ENCODE measurements at regions not wholly inside any gene's neighbourhood (a gene's known extent, or its start where the extent isn't known, plus 50 kb on each side); places are given as distances from the start of the nearest gene placed in this dataset.

DNA sequence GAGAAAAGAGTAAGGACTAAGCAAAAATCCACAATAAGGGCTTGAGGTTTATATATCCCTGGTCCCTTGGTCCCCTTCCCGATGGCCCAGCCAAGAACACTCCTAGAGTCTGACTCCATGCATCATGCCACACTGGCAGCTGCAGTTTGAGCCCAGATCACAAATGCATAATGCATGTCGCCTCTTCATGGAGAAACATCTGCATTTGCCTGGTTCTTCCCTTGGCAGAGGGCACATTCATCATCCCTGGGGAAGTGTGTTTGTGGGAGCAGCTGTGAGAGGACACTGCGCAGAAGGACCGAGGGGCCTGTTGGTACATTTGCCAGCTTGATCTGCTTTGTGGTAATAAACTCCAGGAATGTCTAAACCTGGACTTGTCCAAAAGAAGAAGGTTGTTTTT, 731.8 kb downstream of the FGF9 start:
- H3K9me2 ChIP-seq (ENCODE audit: insufficient read depth) = no peaks in the 10 kb centered on the region
- Mint-ChIP-seq H3K27ac (no peak overlapping the region), H3K27me3 (ENCODE audit: insufficient read depth, low read depth, poor library complexity) (no peaks in the 10 kb centered on the region), H3K36me3 (ENCODE audit: low read depth) (no peaks in the 10 kb centered on the region), H3K4me3 (no peak overlapping the region), H3K4me1 (peaks cover 16% of the 10 kb centered on the region), H3K9me3 (no peaks in the 10 kb centered on the region)
- H3K27me3 ChIP-seq (ENCODE audit: insufficient read depth) = no peaks in the 10 kb centered on the region
- peaks cover 13% of the 10 kb centered on the region; the same call in 1 of the 2 replicates for H3K4me1 ChIP-seq (ENCODE audit: insufficient read depth)
- H3K27ac ChIP-seq (ENCODE audit: low read depth) = no peak overlapping the region
- no peaks in the 10 kb centered on the region for H4K20me1 ChIP-seq (replicated peaks; ENCODE audit: insufficient read depth)
- no peak overlapping the region for H2AFZ ChIP-seq
- no peaks in the 10 kb centered on the region for H3K79me2 ChIP-seq (replicated peaks; ENCODE audit: insufficient read depth)
- H3K4me3 ChIP-seq = no peak overlapping the region
- H3K4me2 ChIP-seq = no peak overlapping the region
- DNase-seq (ENCODE audit: low spot score) = no peak
- no peaks in the 10 kb centered on the region for H3F3A ChIP-seq (replicated peaks; ENCODE audit: low read depth)
- ATAC-seq = no peak
- TF ChIP-seq, protein P1, sequence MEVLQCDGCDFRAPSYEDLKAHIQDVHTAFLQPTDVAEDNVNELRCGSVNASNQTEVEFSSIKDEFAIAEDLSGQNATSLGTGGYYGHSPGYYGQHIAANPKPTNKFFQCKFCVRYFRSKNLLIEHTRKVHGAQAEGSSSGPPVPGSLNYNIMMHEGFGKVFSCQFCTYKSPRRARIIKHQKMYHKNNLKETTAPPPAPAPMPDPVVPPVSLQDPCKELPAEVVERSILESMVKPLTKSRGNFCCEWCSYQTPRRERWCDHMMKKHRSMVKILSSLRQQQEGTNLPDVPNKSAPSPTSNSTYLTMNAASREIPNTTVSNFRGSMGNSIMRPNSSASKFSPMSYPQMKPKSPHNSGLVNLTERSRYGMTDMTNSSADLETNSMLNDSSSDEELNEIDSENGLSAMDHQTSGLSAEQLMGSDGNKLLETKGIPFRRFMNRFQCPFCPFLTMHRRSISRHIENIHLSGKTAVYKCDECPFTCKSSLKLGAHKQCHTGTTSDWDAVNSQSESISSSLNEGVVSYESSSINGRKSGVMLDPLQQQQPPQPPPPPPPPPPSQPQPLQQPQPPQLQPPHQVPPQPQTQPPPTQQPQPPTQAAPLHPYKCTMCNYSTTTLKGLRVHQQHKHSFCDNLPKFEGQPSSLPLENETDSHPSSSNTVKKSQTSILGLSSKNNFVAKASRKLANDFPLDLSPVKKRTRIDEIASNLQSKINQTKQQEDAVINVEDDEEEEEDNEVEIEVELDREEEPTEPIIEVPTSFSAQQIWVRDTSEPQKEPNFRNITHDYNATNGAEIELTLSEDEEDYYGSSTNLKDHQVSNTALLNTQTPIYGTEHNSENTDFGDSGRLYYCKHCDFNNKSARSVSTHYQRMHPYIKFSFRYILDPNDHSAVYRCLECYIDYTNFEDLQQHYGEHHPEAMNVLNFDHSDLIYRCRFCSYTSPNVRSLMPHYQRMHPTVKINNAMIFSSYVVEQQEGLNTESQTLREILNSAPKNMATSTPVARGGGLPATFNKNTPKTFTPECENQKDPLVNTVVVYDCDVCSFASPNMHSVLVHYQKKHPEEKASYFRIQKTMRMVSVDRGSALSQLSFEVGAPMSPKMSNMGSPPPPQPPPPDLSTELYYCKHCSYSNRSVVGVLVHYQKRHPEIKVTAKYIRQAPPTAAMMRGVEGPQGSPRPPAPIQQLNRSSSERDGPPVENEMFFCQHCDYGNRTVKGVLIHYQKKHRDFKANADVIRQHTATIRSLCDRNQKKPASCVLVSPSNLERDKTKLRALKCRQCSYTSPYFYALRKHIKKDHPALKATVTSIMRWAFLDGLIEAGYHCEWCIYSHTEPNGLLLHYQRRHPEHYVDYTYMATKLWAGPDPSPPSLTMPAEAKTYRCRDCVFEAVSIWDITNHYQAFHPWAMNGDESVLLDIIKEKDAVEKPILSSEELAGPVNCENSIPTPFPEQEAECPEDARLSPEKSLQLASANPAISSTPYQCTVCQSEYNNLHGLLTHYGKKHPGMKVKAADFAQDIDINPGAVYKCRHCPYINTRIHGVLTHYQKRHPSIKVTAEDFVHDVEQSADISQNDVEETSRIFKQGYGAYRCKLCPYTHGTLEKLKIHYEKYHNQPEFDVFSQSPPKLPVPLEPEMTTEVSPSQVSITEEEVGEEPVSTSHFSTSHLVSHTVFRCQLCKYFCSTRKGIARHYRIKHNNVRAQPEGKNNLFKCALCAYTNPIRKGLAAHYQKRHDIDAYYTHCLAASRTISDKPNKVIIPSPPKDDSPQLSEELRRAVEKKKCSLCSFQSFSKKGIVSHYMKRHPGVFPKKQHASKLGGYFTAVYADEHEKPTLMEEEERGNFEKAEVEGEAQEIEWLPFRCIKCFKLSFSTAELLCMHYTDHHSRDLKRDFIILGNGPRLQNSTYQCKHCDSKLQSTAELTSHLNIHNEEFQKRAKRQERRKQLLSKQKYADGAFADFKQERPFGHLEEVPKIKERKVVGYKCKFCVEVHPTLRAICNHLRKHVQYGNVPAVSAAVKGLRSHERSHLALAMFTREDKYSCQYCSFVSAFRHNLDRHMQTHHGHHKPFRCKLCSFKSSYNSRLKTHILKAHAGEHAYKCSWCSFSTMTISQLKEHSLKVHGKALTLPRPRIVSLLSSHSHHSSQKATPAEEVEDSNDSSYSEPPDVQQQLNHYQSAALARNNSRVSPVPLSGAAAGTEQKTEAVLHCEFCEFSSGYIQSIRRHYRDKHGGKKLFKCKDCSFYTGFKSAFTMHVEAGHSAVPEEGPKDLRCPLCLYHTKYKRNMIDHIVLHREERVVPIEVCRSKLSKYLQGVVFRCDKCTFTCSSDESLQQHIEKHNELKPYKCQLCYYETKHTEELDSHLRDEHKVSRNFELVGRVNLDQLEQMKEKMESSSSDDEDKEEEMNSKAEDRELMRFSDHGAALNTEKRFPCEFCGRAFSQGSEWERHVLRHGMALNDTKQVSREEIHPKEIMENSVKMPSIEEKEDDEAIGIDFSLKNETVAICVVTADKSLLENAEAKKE (CRISPR knock-in tag; IDR thresholded peaks at IDR 0.05) = no peak
- no peak for TF ChIP-seq CREB1 (CRISPR knock-in tag; IDR thresholded peaks at IDR 0.05; ENCODE audit: low read depth)
- no peak for TF ChIP-seq NANOG (IDR thresholded peaks at IDR 0.05; ENCODE audit: borderline replicate concordance)
- no peak for TF ChIP-seq JUNB (IDR thresholded peaks at IDR 0.05; ENCODE audit: unreplicated experiment)
- no peak for TF ChIP-seq ZNF331 (CRISPR knock-in tag; IDR thresholded peaks at IDR 0.05; ENCODE audit: low read depth)
- TF ChIP-seq POLR2AphosphoS5 (IDR thresholded peaks at IDR 0.05; ENCODE audit: low read depth) = no peak
- no peaks in the 10 kb centered on the region for H3K36me3 ChIP-seq (ENCODE audit: insufficient read depth)

DNA sequence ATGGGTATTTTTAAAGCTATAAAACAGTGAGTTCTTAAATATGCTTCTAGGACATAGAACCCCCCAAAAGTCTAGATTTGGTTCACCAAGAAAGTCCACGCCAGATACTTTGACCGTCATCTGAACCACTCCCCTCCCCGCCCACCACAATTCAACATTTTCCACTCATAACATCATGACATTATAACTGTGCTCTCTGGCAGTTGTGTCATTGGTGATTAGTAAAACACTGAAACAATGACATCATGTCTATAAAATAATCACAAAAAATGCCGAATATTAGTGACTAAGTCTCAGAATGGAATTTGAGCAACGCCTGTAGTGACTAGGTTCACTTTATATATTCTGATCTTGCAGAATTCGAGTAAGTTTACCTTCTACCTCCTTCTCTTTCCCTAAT, 732.3 kb downstream of the FGF9 start:
- H3F3A ChIP-seq (replicated peaks; ENCODE audit: low read depth) = no peaks in the 10 kb centered on the region
- no peaks in the 10 kb centered on the region for H3K79me2 ChIP-seq (replicated peaks; ENCODE audit: insufficient read depth)
- no peaks in the 10 kb centered on the region for H3K36me3 Mint-ChIP-seq (ENCODE audit: low read depth)
- H3K27ac ChIP-seq (ENCODE audit: low read depth) = no peak overlapping the region
- no peak overlapping the region for H3K27ac Mint-ChIP-seq
- H3K4me3 ChIP-seq = no peak overlapping the region
- no peak overlapping the region for H3K4me3 Mint-ChIP-seq
- DNase-seq (ENCODE audit: low spot score) (no peak), ATAC-seq (no peak)
- H3K9me2 ChIP-seq (ENCODE audit: insufficient read depth) = no peaks in the 10 kb centered on the region
- H2AFZ ChIP-seq = no peak overlapping the region
- peaks cover 16% of the 10 kb centered on the region for H3K4me1 Mint-ChIP-seq
- no peaks in the 10 kb centered on the region for H3K9me3 Mint-ChIP-seq
- H3K36me3 ChIP-seq (ENCODE audit: insufficient read depth) = no peaks in the 10 kb centered on the region
- no peaks in the 10 kb centered on the region for H4K20me1 ChIP-seq (replicated peaks; ENCODE audit: insufficient read depth)
- H3K27me3 ChIP-seq (ENCODE audit: insufficient read depth) = no peaks in the 10 kb centered on the region
- peaks cover 13% of the 10 kb centered on the region; the same call in 1 of the 2 replicates for H3K4me1 ChIP-seq (ENCODE audit: insufficient read depth)
- H3K27me3 Mint-ChIP-seq (ENCODE audit: insufficient read depth, low read depth, poor library complexity) = no peaks in the 10 kb centered on the region
- no peak overlapping the region for H3K4me2 ChIP-seq
- TF ChIP-seq EZH2phosphoT487 (IDR thresholded peaks at IDR 0.05; ENCODE audit: unreplicated experiment) (no peak), NANOG (IDR thresholded peaks at IDR 0.05; ENCODE audit: borderline replicate concordance) (no peak), ZNF331 (CRISPR knock-in tag; IDR thresholded peaks at IDR 0.05; ENCODE audit: low read depth) (no peak)
- TF ChIP-seq, protein P2, sequence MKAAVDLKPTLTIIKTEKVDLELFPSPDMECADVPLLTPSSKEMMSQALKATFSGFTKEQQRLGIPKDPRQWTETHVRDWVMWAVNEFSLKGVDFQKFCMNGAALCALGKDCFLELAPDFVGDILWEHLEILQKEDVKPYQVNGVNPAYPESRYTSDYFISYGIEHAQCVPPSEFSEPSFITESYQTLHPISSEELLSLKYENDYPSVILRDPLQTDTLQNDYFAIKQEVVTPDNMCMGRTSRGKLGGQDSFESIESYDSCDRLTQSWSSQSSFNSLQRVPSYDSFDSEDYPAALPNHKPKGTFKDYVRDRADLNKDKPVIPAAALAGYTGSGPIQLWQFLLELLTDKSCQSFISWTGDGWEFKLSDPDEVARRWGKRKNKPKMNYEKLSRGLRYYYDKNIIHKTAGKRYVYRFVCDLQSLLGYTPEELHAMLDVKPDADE (IDR thresholded peaks at IDR 0.05) = no peak

All from GM23338 (cell line).